Dedifferentiated amniotic fluid mesenchymal stem cell (primary cell): ENCODE measurements at regions not wholly inside any gene's neighbourhood (a gene's known extent, or its start where the extent isn't known, plus 50 kb on each side); places are given as distances from the start of the nearest gene placed in this dataset.

Experiments
- DNase-seq: peaks from one replicate; pipeline ENCODE4 v3.0.0-alpha.2; 2016; ENCODE audit errors: extremely low spot score

DNA sequence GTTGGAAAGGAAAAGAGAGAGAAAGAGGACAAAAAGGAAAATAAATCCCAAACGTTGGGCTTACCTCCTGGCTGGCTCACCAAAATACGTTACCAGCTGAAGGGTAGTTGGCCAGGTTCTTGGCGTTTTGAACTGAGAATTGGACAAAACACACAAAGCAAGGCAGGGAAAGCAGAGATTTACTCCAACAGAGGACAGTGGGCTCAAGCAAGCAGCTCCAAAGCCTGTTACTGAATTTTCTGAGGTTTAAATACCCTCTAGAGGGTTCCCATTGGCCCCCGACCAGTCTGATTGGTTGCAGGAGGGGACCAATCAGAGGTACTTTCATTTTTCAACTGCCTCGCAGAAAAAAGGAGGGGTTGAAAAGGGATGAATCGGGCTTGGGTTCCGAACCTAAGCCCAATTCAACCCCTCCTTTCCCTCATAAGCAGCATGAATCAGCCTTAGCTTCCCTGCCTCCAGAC lies 55.6 kb upstream of the ALOX12 start:
- DNase-seq = no peak

DNA sequence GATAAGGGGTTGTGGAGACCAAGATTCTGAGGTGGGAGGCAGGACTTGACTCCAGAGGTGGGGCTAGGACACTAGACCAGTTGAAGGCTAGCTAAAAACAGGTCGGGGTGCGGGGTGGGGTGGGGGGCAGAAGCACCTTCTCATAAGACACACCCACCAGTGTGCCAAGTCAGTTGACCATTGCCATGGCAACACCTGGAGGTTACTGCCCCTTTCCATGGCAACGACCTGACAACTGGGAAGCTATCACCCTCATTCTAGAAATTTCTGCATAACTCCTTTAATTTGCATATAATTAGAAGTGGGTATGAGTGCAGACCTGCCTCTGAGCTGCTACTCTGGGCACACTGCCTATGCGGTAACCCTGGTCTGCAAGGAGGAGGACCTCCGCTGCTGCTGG lies 53.9 kb upstream of the ALOX12 start:
- DNase-seq = no peak

DNA sequence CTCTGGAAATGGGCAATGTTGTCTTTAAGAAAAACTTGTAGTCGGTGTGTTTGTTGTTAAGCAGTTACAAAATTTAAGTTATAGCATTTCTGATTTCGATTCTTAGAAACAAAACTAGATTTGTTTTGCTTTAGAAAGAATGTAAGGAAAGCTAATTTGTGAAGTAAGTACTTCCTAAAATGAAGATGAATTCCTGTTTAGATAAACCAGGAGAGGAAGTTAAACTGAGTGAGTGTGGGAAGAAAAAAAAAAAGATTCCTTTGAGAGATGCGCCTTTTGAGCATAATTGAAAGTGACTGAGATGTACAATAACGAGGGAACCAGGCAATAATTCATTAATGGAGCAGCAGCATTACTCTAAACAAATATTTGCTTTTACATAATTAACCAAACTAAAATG lies 52.4 kb upstream of the ALOX12 start:
- no peak for DNase-seq
